Astrocyte of the spinal cord (primary cell): ENCODE measurements at regions not wholly inside any gene's neighbourhood (a gene's known extent, or its start where the extent isn't known, plus 50 kb on each side); places are given as distances from the start of the nearest gene placed in this dataset.

Source experiments
- DNase-seq: peaks from one replicate; pipeline ENCODE4 v3.0.0; 2011; ENCODE audit warnings: low read depth, low spot score
- H3K4me3 ChIP-seq: 2 replicates; pipeline ENCODE4 v1.5.1; 2011; ENCODE audit warnings: low read depth, mild to moderate bottlenecking, low read length, moderate library complexity
- CTCF ChIP-seq: IDR thresholded peaks from 2 replicates; pipeline ENCODE4 v1.5.1; 2012; ENCODE audit warnings: low read depth, mild to moderate bottlenecking, low read length, inconsistent platforms
- in situ Hi-C: cut with HindIII; loops from 2 replicates; pipeline ENCODE4 v1.10.0; 2017; ENCODE audit warnings: low sequenced_read_pairs

- DNase-seq: no peak
- in situ Hi-C loops: loop anchor here (25.0 kb wide), 1 partner anchor 355 kb away; no protein-coding TSS in a partner anchor
- no peak overlapping the region for H3K4me3 ChIP-seq
- no peak for TF ChIP-seq CTCF
Measured at GRCh38 chr1:224866940-224867339, 62.5 kb upstream of the DNAH14 start.

DNA sequence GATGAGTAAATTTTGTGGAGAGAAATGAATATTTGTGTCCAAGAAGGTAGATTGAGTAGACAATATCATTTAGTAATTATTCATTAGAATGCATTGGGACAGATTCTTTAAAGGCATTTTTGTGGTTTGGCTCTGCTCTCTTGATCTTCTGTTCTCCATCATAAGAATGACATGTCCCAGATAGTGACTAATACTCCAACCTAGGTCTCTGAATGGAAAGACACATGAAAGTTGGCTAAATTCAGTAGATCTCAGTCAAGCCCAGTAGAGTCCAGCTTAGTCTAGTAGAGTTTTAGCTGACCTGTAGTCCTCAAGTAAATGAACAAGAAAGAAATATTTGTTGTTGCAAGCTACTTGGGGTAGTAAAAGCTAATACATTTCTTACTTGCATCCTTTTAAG lies 61.8 kb upstream of the DNAH14 start:
- no peak for TF ChIP-seq CTCF
- in situ Hi-C loops: loop anchor here (25.0 kb wide), 1 partner anchor 355 kb away; no protein-coding TSS in a partner anchor
- no peak overlapping the region for H3K4me3 ChIP-seq
- no peak for DNase-seq

GRCh38 chr1:224872832-224873433 lies 56.5 kb upstream of the DNAH14 start:
- no peak for DNase-seq
- H3K4me3 ChIP-seq: no peak overlapping the region
- no peak for TF ChIP-seq CTCF
- in situ Hi-C loops: loop anchor here (25.0 kb wide), 1 partner anchor 361 kb away; no protein-coding TSS in a partner anchor

- DNase-seq: no peak
- in situ Hi-C loops: loop anchor here (25.0 kb wide), 1 partner anchor 361 kb away; no protein-coding TSS in a partner anchor
- no peak for TF ChIP-seq CTCF
- no peak overlapping the region for H3K4me3 ChIP-seq
Measured at GRCh38 chr1:224873434-224874369, 55.8 kb upstream of the DNAH14 start.

GRCh38 chr1:224874775-224875174 lies 54.7 kb upstream of the DNAH14 start:
- DNase-seq: no peak
- no peak overlapping the region for H3K4me3 ChIP-seq
- in situ Hi-C loops: loop anchor here (25.0 kb wide), 1 partner anchor 362 kb away; no protein-coding TSS in a partner anchor

More at GRCh38 chr1:224874775-224875174, 54.7 kb upstream of the DNAH14 start:
- no peak for TF ChIP-seq CTCF
